GM23338 (cell line): ENCODE measurements at regions not wholly inside any gene's neighbourhood (a gene's known extent, or its start where the extent isn't known, plus 50 kb on each side); places are given as distances from the start of the nearest gene placed in this dataset.
A peak's percentile ranks its signal among the peaks of the same experiment; 100 is the strongest.

ENCODE experiments used
- ATAC-seq: fragments of 200-7000 bp; cut with Tn5 transposase; 3 replicates; pipeline ENCODE4 v1.9.1; 2020
- DNase-seq: peaks from one replicate; pipeline ENCODE4 v3.0.0-alpha.2; 2015; ENCODE audit warnings: low spot score
- H2AFZ ChIP-seq: fragments of 200-600 bp; sonication (generic); 2 replicates; pipeline ENCODE4 v1.8.0; 2016; ENCODE audit warnings: antibody characterized with exemption, mild to moderate bottlenecking, moderate library complexity
- H3F3A ChIP-seq: fragments of 200-600 bp; sonication (generic); replicated peaks from 2 replicates; pipeline ENCODE4 v1.8.0; 2017; ENCODE audit warnings: antibody characterized with exemption, mixed run types, low read depth
- H3K27ac ChIP-seq: fragments of 200-600 bp; sonication (generic); 2 replicates; pipeline ENCODE4 v1.6.1; 2016; ENCODE audit warnings: low read depth
- H3K27me3 ChIP-seq: fragments of 200-600 bp; sonication (generic); 2 replicates; pipeline ENCODE4 v1.8.0; 2016; ENCODE audit warnings: mild to moderate bottlenecking, mixed run types, moderate library complexity; ENCODE audit not compliant: insufficient read depth
- H3K36me3 ChIP-seq: fragments of 200-600 bp; sonication (generic); 2 replicates; pipeline ENCODE4 v1.8.0; 2016; ENCODE audit warnings: mild to moderate bottlenecking; ENCODE audit not compliant: insufficient read depth
- H3K4me1 ChIP-seq: fragments of 200-600 bp; sonication (generic); 2 replicates; pipeline ENCODE4 v1.8.0; 2016; ENCODE audit warnings: mild to moderate bottlenecking, moderate library complexity; ENCODE audit not compliant: insufficient read depth
- H3K4me2 ChIP-seq: fragments of 200-600 bp; sonication (generic); 2 replicates; pipeline ENCODE4 v1.7.1; 2017; ENCODE audit warnings: mixed run types
- H3K4me3 ChIP-seq: fragments of 200-600 bp; sonication (generic); 2 replicates; pipeline ENCODE4 v1.6.1; 2016; ENCODE audit warnings: mixed run types
- H3K79me2 ChIP-seq: fragments of 200-600 bp; sonication (generic); replicated peaks from 2 replicates; pipeline ENCODE4 v1.8.0; 2017; ENCODE audit warnings: mild to moderate bottlenecking; ENCODE audit not compliant: insufficient read depth
- H3K9me2 ChIP-seq: fragments of 200-600 bp; sonication (generic); 2 replicates; pipeline ENCODE4 v1.8.0; 2017; ENCODE audit not compliant: insufficient read depth
- H4K20me1 ChIP-seq: fragments of 200-600 bp; sonication (generic); replicated peaks from 2 replicates; pipeline ENCODE4 v1.8.0; 2017; ENCODE audit warnings: mild to moderate bottlenecking; ENCODE audit not compliant: insufficient read depth
- H3K27ac Mint-ChIP-seq: 2 replicates; pipeline ENCODE4 v1.8.0; 2020; ENCODE audit warnings: inconsistent platforms, mild to moderate bottlenecking, moderate library complexity, mixed read lengths
- H3K27me3 Mint-ChIP-seq: 3 replicates; pipeline ENCODE4 v1.8.0; 2022; ENCODE audit warnings: low read depth, mild to moderate bottlenecking, moderate library complexity, mixed read lengths, inconsistent platforms; ENCODE audit not compliant: insufficient read depth, poor library complexity
- H3K36me3 Mint-ChIP-seq: 3 replicates; pipeline ENCODE4 v1.8.0; 2021; ENCODE audit warnings: low read depth, mild to moderate bottlenecking, inconsistent platforms, moderate library complexity, mixed read lengths
- H3K4me1 Mint-ChIP-seq: 3 replicates; pipeline ENCODE4 v1.8.0; 2020; ENCODE audit warnings: mild to moderate bottlenecking, inconsistent platforms, mixed read lengths
- H3K4me3 Mint-ChIP-seq: 3 replicates; pipeline ENCODE4 v1.8.0; 2021; ENCODE audit warnings: moderate library complexity, mild to moderate bottlenecking, inconsistent platforms, mixed read lengths
- H3K9me3 Mint-ChIP-seq: 3 replicates; pipeline ENCODE4 v1.8.0; 2020; ENCODE audit warnings: moderate library complexity, mild to moderate bottlenecking, inconsistent platforms, mixed read lengths
- CREB1 ChIP-seq: fragments of 250-450 bp; sonication (Bioruptor Pico); IDR thresholded peaks from 2 replicates; pipeline ENCODE4 v1.5.0; 2020; ENCODE audit warnings: low read depth, mild to moderate bottlenecking, moderate library complexity
- CTCF ChIP-seq, 2 experiments: fragments of 200-600 bp in 1 of 2; sonication (generic) in 1 of 2; conservative IDR thresholded peaks; 2 replicates each; pipeline versions ENCODE4 v1.5.1 to v1.6.1; 2016 to 2017; ENCODE audit warnings: antibody characterized with exemption in 2 of 2, low read depth in 2 of 2, mild to moderate bottlenecking in 2 of 2, moderate library complexity in 1 of 2
- ETS1 ChIP-seq: IDR thresholded peaks from 2 replicates; pipeline ENCODE4 v1.6.1; 2016; ENCODE audit warnings: antibody characterized with exemption
- EZH2 ChIP-seq: fragments of 200-600 bp; sonication (generic); IDR thresholded peaks from one replicate; pipeline ENCODE4 v1.8.0; 2017; ENCODE audit warnings: antibody characterized with exemption, mild to moderate bottlenecking, low read depth; ENCODE audit not compliant: unreplicated experiment
- EZH2phosphoT487 ChIP-seq: fragments of 200-600 bp; sonication (generic); IDR thresholded peaks from one replicate; pipeline ENCODE4 v1.8.1; 2018; ENCODE audit warnings: antibody characterized with exemption; ENCODE audit not compliant: unreplicated experiment
- JUNB ChIP-seq: IDR thresholded peaks from one replicate; pipeline ENCODE4 v1.6.1; 2016; ENCODE audit warnings: antibody characterized with exemption; ENCODE audit not compliant: unreplicated experiment
- NANOG ChIP-seq: IDR thresholded peaks from 2 replicates; pipeline ENCODE4 v1.6.1; 2016; ENCODE audit warnings: antibody characterized with exemption, borderline replicate concordance
- POLR2AphosphoS5 ChIP-seq: IDR thresholded peaks from 2 replicates; pipeline ENCODE4 v1.6.1; 2016; ENCODE audit warnings: antibody characterized with exemption, low read depth
- ZNF462 ChIP-seq: fragments of 250-450 bp; sonication (Bioruptor Pico); IDR thresholded peaks from 2 replicates; pipeline ENCODE4 v1.5.0; 2020; ENCODE audit warnings: mild to moderate bottlenecking, moderate library complexity

- no peaks in the 10 kb centered on the region for H3K9me3 Mint-ChIP-seq
- no peaks in the 10 kb centered on the region for H3K36me3 Mint-ChIP-seq
- H3K4me3 Mint-ChIP-seq: no peak overlapping the region
- H3K9me2 ChIP-seq: 0 out of 2 replicates have a peak, but pooled peaks cover 6% of the 10 kb centered on the region
- no peaks in the 10 kb centered on the region for H3K27me3 ChIP-seq
- H2AFZ ChIP-seq: no peak overlapping the region
- H3K27ac Mint-ChIP-seq: no peak overlapping the region
- no peaks in the 10 kb centered on the region for H3K79me2 ChIP-seq
- H3K4me2 ChIP-seq: no peak overlapping the region
- no peak for TF ChIP-seq ETS1
- TF ChIP-seq JUNB: no peak
- no peak for TF ChIP-seq EZH2
- no peak for TF ChIP-seq EZH2phosphoT487
- ATAC-seq: no peak
- no peaks in the 10 kb centered on the region for H3F3A ChIP-seq
- peaks cover 3% of the 10 kb centered on the region; the same call in 2 of the 3 replicates for H3K4me1 Mint-ChIP-seq
- no peaks in the 10 kb centered on the region for H3K4me1 ChIP-seq
- H3K27me3 Mint-ChIP-seq: peaks cover 2% of the 10 kb centered on the region
- DNase-seq: no peak
- no peaks in the 10 kb centered on the region for H4K20me1 ChIP-seq
- no peak overlapping the region for H3K4me3 ChIP-seq
- no peak overlapping the region for H3K27ac ChIP-seq
- H3K36me3 ChIP-seq: no peaks in the 10 kb centered on the region
These were observed 101.3 kb downstream of the EDN1 start for GRCh38 chr6:12391472-12391871.

GRCh38 chr6:12392490-12392889, 102.3 kb downstream of the EDN1 start:
- H3K9me2 ChIP-seq: 0 out of 2 replicates have a peak, but pooled peaks cover 6% of the 10 kb centered on the region
- H2AFZ ChIP-seq: peak overlapping the region; percentile 84
- H3K27ac Mint-ChIP-seq: no peak overlapping the region
- H3K9me3 Mint-ChIP-seq: no peaks in the 10 kb centered on the region
- H3K36me3 Mint-ChIP-seq: no peaks in the 10 kb centered on the region
- TF ChIP-seq CREB1 (CRISPR knock-in tag): no peak
- TF ChIP-seq CTCF (conservative IDR thresholded peaks at IDR 0.05; ENCODE audit: low read depth in 2 of 2): no peak
- no peak for TF ChIP-seq ETS1
- no peak for TF ChIP-seq POLR2AphosphoS5
- no peak for TF ChIP-seq JUNB
- no peak for TF ChIP-seq EZH2phosphoT487
- no peak for TF ChIP-seq ZNF462
- TF ChIP-seq NANOG: no peak
- no peaks in the 10 kb centered on the region for H3F3A ChIP-seq
- peaks cover 4% of the 10 kb centered on the region for H3K27me3 Mint-ChIP-seq
- no peak overlapping the region for H3K4me2 ChIP-seq
- no peaks in the 10 kb centered on the region for H3K36me3 ChIP-seq
- ATAC-seq (no peak), DNase-seq (no peak)
- no peaks in the 10 kb centered on the region for H3K27me3 ChIP-seq
- no peaks in the 10 kb centered on the region for H4K20me1 ChIP-seq
- H3K4me1 ChIP-seq: no peaks in the 10 kb centered on the region
- no peak overlapping the region for H3K4me3 Mint-ChIP-seq
- H3K4me1 Mint-ChIP-seq: peaks cover 3% of the 10 kb centered on the region; the same call in 2 of the 3 replicates
- no peaks in the 10 kb centered on the region for H3K79me2 ChIP-seq
- no peak overlapping the region for H3K27ac ChIP-seq
- no peak overlapping the region for H3K4me3 ChIP-seq
